ENCODE measurements at regions not wholly inside any gene's neighbourhood (a gene's known extent, or its start where the extent isn't known, plus 50 kb on each side); places are given as distances from the start of the nearest gene placed in this dataset.

GRCh38 chr17:70829876-70830275 lies 660.5 kb downstream of the KCNJ2 start:
- TF ChIP-seq CTCF (IDR thresholded peaks at IDR 0.05): no peak
- TF ChIP-seq POLR2AphosphoS5 (IDR thresholded peaks at IDR 0.05): no peak
